ENCODE measurements at regions not wholly inside any gene's neighbourhood (a gene's known extent, or its start where the extent isn't known, plus 50 kb on each side); places are given as distances from the start of the nearest gene placed in this dataset.

- TF ChIP-seq LEF1 (IDR thresholded peaks at IDR 0.05; ENCODE audit: borderline replicate concordance) (no peak), SP1 (IDR thresholded peaks at IDR 0.05) (no peak), ZNF384 (IDR thresholded peaks at IDR 0.05) (no peak), BHLHE40 (IDR thresholded peaks at IDR 0.05; ENCODE audit: borderline replicate concordance) (no peak)
Measured at GRCh38 chr9:115211413-115212124, 93.6 kb upstream of the TNC start.

Measured in HEK293T (cell line).